ENCODE measurements at regions not wholly inside any gene's neighbourhood (a gene's known extent, or its start where the extent isn't known, plus 50 kb on each side); places are given as distances from the start of the nearest gene placed in this dataset.

DNA sequence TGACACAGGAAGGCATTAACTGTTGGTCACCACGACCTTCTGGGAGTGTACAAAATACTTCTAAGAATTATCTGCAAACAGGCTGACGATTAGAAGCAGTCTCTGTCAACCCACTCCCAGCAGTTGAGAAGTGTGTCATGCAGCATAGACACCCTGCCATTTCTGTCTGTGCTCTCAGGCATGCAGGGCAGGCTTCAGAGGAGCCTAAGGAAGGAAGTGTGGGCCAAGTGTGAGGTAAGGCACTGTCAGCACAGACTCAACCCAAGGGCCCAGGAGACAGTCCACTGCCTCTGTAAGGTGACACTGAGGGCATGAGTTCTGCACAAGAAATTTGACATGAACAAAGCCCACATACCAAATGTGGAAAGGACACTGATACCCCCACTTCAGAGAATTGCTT lies 109.0 kb upstream of the VIPR2 start:
- DNase-seq, result no peak

DNA sequence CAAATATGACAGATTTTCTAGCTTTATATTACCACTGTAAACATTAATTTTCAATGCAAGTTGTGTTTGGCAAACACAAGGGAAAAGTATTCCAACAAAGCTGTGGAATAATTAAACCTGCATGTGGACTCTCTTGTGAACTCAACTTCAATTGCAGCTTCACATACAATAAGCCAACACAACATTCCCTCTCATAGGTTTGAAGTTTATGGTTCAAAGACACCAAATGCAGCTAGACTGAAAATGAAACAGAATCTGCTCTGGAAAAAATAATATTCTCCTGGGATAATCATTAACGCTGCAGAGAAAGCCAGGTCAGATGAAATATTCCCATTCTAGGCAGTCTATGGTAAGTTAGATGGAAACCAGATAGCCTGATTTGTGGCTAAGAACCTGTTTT lies 105.8 kb upstream of the VIPR2 start:
- no peak for DNase-seq

DNA sequence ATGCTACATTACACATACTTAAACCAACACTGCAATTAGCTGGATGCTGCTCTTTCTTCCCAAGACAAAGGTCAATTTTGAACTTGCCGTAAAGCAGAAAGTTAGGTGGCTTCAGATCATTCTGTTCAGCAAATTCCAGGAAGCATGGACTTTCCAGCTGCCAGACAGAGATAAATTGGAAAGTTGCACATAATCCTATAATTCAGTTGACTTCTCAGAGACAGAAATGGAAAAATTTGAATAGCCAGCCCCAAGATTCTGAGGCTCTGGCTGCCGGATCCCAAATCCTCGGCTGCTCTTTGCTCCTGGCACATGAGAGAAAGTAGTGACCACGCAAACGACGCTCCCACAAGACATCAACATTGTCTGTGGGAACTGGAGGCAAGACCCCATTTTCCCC lies 105.0 kb upstream of the VIPR2 start:
- DNase-seq, result no peak

DNA sequence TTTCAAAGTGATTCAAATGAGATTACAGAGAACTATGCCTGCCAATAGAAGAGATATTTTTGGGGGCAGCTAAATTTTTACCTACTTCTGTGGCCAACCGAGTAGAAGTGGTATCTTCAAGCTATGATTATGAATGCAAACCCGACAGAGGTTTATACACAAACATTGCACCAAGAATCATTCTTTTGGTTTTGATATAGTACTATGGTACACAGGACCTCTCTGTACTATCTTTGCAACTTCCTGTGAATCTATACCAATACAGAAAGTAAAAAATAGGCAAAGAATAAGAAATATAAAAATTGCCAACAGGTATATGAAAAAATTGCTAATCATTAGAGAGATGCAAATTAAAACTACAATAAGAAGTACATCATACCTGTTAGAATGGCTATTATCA lies 103.2 kb upstream of the VIPR2 start:
- DNase-seq, result no peak

DNA sequence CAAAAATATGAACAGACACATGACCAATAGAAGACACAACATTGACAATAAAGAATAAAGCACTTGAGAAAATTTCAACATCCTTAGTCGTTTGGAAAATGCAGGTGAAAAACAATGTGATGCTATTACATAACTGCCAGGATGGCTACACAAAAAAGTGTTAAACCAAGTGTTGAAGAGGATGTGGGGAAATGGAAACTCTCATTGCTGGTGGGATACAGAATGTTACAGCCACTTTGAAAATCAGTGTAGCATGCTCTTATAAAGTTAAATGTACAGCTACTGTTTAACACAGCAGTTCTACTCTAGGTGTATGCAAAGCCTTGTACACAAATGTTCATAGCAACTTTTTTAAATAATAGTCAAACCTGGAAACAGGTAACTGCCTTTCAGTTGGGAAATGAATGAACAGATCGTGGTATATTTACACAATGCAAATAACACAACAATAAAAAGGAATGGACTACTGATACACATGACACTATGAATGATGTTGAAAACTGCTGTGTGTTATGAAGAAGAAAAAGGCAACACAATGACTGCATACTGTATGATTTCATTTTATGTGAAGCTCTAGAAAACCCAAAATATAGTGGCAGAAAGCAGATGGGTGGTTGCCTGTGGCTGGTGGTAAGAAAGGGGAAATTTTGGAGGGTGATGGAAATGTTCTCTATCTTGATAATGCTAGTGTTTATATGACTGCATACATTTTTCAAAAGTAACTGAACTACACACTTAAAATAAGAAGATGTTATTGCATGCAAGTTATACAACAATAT lies 102.2 kb upstream of the VIPR2 start:
- no peak for DNase-seq

DNA sequence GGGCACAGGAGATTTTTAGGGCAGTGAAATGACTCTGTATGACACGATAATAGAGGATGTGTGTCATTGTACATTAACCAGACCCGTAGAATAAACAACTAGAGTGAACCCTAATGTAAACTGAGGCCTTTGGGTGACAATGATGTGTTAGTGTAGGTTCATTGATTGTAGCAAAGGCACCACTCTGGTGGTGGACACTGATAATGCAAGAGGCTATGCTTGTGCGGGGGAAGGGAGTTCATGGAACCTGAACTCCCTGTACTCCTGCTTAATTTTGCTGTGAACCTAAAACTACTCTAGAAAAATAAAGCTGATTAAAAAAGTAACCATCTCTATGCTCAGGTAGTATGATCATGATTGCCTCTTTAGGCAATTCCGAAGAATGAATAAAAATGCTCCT lies 96.3 kb upstream of the VIPR2 start:
- DNase-seq, result no peak

DNA sequence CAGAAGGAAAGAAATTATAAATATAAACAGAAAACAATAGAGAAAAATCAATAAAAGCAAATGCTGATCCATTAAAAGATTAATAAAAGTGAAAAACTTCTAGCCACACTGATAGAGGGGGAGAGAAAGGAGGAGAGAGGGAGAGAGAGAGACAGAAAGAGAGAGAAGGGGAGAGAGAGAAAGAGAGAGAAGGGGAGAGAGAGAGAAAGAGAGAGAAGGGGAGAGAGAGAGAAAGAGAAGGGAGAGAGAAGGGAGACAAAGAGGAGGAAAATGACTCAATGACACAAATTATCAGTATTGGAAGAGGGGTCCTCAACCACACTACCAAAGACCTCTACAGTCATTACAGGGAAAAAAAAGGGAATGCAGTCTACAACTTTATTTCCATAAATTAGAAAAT lies 94.4 kb upstream of the VIPR2 start:
- no peak for DNase-seq

DNA sequence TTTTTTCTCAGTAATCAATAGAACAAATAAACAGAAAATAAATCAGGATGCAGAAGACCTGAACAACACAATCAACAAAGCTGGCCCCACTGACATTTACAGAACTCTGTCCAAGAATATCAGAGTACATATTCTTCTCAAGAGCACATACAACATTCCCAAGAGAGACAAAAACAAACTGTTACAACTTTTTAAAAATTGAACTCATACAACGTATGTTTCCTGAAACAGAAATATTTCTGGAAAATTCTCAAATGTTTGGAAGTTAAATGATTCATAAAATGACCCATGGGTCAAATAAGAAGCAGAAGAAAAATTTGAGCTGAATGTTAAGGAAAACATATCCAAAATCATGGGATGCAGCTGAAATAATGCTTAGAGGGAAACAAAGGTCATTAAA lies 93.9 kb upstream of the VIPR2 start:
- DNase-seq, result no peak

DNA sequence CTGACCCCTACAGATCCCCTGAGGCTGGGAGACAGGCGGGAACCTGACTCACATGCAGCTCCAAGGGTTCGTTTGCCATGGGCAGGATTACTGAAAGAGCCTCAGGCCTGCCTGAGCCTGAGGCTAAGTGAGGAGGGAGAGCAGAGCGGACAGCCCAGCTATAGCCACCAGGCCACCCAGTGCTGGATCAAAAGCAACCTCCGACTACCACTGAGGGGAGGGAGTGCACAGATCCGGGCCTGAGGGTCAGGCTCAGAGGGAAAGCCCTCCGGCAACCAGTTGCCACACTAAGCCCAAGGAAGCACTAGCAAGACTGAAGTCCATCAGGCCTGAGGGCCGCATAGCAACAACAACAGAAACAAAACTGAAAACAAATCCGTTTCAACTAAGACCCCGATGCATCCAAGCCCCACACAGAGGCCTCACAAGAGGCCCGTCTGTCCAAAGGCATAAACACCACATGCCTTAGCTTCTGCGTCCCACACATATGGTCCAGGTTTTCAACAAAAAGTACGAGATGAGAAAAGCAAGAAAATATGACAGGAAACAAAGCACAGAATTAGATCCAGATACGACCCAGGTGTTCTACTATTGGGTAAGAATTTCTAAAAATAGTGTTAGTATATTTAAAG lies 92.5 kb upstream of the VIPR2 start:
- no peak for DNase-seq

DNA sequence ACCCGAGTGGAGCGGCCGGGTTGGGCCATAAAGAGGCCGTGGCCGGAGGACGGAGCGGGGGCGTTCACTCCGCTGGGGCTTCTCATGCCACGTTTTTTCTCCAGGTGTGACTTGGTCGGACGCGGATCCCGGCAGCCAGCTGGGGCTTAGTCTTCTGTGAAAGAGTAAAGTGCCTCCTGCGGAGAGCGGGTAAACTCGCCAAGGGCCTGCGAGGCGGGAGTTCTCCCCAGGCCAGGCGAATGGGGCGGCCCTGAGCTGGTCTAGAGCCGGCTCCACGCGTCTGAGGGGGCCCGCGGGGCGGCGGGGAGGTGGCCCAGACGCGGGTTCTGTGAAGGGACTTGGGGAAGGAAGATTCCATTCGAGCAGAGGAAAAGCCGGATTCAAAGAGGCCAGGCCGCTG lies 86.3 kb upstream of the VIPR2 start:
- DNase-seq, result no peak

DNA sequence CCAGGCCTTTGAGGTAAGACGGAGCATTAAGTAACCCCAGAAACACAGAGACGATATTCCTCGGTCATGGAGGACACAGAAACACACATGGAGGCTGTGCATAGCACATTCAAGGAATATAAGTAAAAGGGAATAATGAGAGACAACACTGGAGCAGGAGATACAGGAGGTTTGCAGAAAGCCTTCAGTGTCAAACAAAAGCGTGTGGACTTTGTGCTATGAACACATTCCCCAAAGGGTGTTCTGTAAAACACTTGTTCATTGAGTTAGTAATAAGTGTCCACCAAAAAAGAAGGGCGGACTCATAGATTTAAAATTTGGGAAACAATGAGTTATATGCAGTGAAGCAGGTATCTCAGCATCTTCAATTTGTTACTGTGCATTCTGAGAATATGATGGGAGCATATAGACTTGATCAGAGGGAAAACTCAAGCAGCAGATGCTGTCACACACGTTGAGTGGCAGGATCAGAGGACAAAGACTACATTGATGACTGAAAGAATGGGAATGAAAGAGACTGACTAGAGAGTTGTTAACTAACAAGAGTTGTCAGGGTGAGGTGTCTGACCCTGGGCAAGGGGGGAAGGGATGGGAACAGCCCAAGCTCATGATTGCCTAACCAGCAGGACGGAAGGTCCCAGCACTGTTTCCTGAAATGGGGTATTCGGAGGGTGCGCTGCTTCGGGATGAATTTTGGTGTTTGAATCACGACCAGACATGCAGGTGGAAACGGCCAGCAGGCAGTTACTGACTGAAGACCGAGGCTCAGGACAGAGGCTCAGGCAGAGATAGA lies 85.2 kb upstream of the VIPR2 start:
- no peak for DNase-seq

DNA sequence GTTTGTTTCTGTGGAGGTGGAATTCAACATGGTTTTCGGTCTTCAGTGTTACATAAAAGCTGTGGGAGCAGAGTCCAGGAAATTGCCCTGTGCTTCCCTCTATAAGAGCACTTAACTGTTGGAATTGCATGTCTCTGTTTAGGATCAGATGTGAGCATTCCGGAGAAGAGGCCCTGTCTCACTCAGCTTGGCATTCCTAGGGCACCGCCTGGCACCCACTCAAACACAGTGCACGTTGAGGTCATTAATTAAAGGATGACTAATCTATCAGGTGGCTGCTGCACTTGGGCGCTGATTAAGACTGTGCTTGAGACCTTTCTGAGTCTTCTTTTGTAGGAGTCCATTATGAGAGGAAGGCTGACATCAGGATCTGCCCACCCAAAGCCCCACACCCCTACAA lies 82.8 kb upstream of the VIPR2 start:
- DNase-seq, result no peak

DNA sequence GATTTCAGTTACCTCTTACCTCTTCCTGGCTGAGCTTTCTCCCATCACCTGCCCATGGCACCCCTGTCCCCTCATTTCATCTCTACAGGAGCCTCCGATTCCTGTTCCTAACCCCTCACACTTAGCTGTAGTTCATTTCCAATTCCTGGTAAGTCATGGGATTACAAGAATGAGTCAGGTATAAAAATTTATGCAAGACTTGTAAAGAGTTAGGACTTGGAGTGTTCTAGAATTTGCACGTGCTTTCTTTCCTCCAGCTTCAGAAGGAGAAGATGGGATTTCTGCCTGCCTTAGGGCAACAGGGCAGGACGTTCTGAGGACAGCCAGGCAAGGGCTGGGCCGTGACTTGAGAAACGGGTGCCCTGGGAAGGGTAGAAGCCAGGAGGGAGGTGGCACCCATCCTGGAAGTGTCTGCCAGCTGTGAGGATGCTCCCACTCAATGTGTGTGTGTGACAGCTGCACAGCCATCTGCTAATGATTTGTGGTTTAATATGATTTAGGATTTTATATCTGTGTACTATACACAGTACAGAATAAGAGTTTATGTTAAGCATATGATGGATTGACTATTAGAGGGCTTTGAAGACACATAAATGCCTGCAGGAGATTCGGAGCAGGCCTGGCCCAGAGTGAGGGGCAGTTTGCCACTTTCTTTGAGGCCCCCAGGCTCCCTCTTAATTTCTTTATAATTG lies 81.5 kb upstream of the VIPR2 start:
- DNase-seq, result no peak

DNA sequence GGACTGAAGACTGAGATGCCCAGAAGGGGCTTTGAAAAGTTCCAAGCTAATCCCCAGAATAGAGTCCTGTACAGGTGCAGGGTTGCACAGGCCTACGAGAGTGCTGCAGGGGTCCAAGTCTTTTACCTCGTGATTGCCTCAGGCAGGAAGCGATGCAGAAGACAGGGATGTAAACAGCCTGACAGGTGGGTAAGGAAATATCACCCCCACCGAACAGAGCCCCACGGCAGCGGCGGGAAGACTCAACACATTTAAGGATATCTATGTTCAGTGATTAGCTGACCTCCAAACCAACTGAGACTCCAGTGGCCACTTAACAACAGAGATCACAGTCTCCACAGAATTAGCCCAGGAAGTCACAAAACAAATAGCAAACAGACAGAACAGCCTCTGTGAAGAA lies 73.9 kb upstream of the VIPR2 start:
- no peak for DNase-seq

DNA sequence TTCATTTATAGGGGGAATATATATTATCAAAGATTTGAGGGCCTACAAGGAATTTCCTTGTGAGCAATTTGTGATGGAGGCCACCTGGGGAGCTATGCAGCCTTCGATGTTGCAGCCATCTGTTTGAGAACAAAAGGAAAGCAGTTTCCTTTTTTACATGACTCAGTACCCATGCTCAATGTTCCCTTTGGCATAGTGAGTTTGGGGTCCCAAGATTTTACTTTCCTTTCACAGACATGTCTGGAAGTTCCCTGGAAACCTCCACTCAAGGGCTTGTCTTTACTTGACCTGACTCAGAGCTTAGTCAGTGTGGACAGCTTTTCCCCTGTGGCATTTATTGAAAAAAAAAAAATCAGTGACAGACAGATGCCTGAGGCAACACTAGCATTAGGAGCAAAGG lies 73.5 kb upstream of the VIPR2 start:
- DNase-seq, result no peak

DNA sequence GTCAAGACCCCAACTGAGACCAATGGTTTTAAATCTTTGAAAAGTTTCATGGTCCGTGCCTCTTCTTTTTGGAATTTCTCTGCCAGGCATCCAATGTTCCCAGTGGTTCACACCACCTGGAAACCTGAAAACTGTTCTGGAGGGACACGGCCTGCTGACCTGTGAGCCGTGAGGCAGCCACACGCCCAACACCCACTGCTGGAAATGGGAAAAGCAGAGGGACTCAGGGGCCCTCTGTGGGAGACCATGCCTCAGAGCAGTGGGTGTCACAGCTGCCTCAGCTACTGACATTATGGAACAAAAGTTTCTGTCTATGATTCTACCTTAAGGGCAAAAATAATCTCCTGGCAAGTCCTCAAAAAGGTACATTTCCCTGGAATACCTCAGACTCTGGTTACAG lies 70.4 kb upstream of the VIPR2 start:
- no peak for DNase-seq

DNA sequence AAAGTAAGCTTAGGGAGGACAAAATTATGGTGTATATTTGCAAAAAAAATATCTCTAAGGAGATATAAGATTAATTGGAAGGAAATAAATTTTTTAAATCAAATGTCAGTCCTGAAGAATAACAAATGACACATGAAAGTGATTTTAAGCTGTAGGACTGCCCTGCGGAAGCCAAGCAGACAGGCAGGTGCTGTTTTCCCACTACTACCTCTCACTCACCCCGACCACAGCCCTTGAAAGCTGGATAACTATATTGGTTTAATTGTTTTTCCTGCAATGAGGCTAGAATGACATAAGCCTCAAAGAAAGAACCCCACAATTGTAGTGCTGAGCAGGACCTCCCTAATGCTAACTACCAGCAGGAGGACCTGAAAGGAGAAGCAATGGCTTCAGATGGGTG lies 68.6 kb upstream of the VIPR2 start:
- DNase-seq, result no peak

DNA sequence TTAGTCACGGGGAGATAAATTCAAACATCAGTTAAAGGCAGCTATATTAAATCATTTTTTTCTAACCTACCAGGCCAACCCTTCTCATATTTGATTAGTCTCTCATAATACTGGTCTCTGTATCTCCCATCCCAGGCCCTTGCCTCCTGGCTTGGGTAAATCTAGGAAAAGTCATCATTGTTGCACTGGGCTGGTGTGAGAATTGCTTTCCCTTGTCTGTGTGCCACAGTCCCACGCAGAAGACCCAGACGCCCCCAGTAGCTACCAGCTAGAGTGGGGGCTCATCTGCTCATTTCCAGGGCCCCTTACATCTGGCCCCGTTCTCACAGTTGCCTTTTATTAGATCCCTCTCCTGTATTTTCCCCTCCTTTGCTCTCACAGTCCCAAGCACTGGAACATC lies 67.6 kb upstream of the VIPR2 start:
- DNase-seq, result no peak

DNA sequence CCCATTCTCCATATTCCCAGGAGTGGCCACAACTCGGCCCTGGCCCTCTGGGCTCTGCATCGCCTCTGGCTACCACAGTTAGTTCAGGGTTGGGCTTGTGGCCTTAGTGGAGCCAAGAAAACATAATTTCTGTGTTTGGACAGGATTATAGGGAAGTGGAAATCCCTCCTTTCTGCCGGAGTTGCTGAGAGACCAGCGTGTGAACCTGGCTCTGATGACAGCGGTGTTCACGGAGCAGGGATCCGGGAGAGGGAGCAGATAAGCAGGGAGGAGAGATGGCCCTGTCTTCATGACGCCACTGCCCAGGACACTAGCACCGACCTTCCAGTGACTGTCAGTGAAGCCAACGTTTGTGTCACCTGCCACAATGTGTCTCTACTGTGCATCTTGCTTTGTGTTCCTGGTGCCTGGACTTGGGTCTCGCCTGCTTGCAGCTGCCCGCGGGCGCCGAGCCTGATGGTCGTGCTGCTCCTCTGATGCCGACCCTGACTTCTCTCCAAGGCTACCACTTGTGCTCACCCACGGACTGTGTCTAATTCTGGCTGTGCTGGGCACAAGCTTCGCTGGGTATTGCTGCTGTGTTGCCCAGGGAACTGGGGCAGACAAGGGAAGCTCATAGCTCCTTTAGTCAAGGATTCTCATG lies 67.0 kb upstream of the VIPR2 start:
- no peak for DNase-seq

DNA sequence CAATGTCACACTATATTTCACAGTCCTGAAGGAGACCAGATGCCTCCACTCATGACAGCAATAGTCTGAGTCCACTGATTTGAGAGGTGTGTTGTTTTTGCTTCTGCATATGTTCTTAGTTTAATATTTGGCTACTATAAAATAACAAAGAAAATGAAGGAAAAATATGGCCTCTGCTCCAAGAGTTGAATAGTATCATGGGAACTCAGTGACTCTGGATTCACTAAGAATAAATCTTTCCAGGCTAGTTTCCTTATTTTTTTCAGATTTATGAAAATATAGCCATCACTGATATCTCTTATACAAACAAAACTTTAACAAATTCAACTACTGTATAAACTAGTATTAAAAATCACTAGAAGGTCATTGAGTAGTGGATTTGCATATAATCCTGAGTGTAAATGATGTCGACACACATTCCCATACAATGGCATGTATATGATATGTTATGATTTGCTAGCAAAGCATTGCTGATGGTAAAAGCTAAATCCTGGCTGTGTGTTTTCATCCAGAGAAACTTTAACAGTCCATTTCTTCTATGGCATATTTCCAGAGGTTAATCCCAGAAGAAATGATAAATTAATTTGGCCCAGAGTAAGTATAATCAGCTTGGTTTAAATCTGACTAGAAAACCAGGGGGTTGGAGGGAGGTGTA lies 66.0 kb upstream of the VIPR2 start:
- no peak for DNase-seq

DNA sequence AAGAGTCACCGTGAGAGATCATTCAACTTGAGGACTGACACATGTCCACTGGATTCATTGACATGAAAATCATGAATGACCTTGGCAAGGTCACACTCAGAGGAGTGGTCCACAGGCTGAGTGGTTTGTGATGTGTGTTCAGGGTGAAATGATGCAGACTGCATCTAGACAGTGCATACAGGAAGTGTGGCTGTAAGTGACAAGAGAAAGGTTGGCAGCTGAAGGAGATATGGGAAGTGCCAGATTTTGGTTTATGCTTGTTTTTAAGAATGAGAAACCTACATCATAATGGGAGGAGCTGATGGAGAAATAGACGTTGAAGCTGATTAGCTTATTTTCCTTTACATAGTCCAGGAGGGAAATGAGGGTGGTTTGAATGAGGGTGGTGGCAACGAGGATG lies 64.8 kb upstream of the VIPR2 start:
- DNase-seq, result no peak

DNA sequence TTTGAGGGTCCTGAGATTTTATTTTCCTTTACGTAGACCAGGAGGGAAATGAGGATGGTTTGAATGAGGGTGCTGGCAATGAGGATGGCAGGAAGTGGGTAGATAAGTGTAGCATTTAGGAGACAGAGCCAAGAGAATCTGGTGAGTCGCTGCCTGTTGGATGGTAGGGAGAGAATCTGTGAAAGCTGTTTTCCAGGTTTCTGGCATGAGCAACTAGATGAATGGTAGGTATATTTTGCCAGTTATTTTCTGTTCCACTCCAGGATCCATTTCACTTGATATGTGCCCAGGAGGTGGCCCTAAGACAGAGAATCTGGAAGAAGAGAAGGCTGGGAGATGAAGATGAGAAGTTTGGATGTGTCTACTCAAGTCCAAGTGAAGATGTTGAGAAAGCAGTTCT lies 63.3 kb upstream of the VIPR2 start:
- no peak for DNase-seq
